ENCODE measurements at regions not wholly inside any gene's neighbourhood (a gene's known extent, or its start where the extent isn't known, plus 50 kb on each side); places are given as distances from the start of the nearest gene placed in this dataset.

GRCh38 chr6:43989581-43990146 lies 137.6 kb downstream of the MRPL14 start (continued):
- peak; percentile 56 for TF ChIP-seq ZNF407 (CRISPR knock-in tag; IDR thresholded peaks at IDR 0.05; ENCODE audit: not compliant biosample characterization)
- TF ChIP-seq ZFAT (CRISPR knock-in tag; conservative IDR thresholded peaks at IDR 0.05): no peak
- 0 out of 2 replicates have a peak, but pooled peaks have one; percentile 65 for TF ChIP-seq ZC3H13 (CRISPR knock-in tag; IDR thresholded peaks at IDR 0.05)
- TF ChIP-seq ZNF577 (CRISPR knock-in tag; IDR thresholded peaks at IDR 0.05; ENCODE audit: borderline replicate concordance, low read depth): no peak
- peak; percentile 57 for TF ChIP-seq MAX (IDR thresholded peaks at IDR 0.05)
- TF ChIP-seq PAX8 (CRISPR knock-in tag; IDR thresholded peaks at IDR 0.05; ENCODE audit: borderline replicate concordance): no peak
- no peak for TF ChIP-seq ATM (IDR thresholded peaks at IDR 0.05; ENCODE audit: borderline replicate concordance)
- TF ChIP-seq ZNF572 (CRISPR knock-in tag; IDR thresholded peaks at IDR 0.05): peak; percentile 24; the same call in 1 of the 2 replicates
- no peak for TF ChIP-seq ZNF17 (CRISPR knock-in tag; IDR thresholded peaks at IDR 0.05)
- TF ChIP-seq ZNF501 (CRISPR knock-in tag; IDR thresholded peaks at IDR 0.05): 0 out of 2 replicates have a peak, but pooled peaks have one; percentile 31
- peak; percentile 58; the same call in 1 of the 2 replicates for TF ChIP-seq CBX5 (CRISPR knock-in tag; IDR thresholded peaks at IDR 0.05; ENCODE audit: borderline replicate concordance)
- TF ChIP-seq ZNF713 (CRISPR knock-in tag; IDR thresholded peaks at IDR 0.05): 0 out of 2 replicates have a peak, but pooled peaks have one; percentile 46
- TF ChIP-seq NFE2L1 (CRISPR knock-in tag; IDR thresholded peaks at IDR 0.05; ENCODE audit: borderline replicate concordance): no peak
